ENCODE measurements at regions not wholly inside any gene's neighbourhood (a gene's known extent, or its start where the extent isn't known, plus 50 kb on each side); places are given as distances from the start of the nearest gene placed in this dataset.

DNA sequence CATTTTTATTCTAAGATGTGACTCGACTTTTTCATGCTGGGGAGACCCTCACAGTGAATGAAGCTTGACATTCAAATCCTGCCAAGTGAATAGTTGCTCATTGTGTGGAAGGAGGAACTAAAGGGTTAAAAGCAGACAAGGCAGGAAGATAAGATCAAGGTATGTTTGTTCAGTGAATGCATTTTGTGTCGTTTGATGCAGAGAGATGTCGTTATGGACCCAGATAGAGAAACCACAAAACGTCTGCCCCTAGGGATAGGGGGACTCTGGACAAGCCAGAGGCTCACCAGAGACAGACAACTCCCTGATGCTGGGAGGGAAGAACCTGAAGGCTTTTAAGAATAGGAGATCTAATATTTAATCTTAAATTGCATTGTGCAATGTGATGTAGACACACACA, 72.5 kb upstream of the MYL2 start:
- Histone ChIP-seq H3K27ac (ENCODE audit: low read depth, low read length) (no peak overlapping the region), H3K4me2 (ENCODE audit: low read length) (no peak overlapping the region), H3K9ac (ENCODE audit: low read length) (no peak overlapping the region), H3K36me3 (ENCODE audit: insufficient read depth, low read length) (no peaks in the 10 kb centered on the region), H3K4me3 (ENCODE audit: insufficient read depth, low read depth, low read length) (no peak overlapping the region), H3K9me3 (ENCODE audit: insufficient read depth, low read depth, low read length) (no peaks in the 10 kb centered on the region), H3K79me2 (ENCODE audit: insufficient read depth, low read length) (no peaks in the 10 kb centered on the region), H4K20me1 (ENCODE audit: insufficient read depth, low read length) (no peaks in the 10 kb centered on the region), H3K4me1 (ENCODE audit: insufficient read depth, low read length) (no peaks in the 10 kb centered on the region), H3K27me3 (ENCODE audit: insufficient read depth, low read length) (no peaks in the 10 kb centered on the region), H2AFZ (ENCODE audit: low read depth, low read length) (no peak overlapping the region)
- TF ChIP-seq EZH2 (IDR thresholded peaks at IDR 0.05; ENCODE audit: insufficient read depth, low read length) = no peak
- TF ChIP-seq, protein P1, sequence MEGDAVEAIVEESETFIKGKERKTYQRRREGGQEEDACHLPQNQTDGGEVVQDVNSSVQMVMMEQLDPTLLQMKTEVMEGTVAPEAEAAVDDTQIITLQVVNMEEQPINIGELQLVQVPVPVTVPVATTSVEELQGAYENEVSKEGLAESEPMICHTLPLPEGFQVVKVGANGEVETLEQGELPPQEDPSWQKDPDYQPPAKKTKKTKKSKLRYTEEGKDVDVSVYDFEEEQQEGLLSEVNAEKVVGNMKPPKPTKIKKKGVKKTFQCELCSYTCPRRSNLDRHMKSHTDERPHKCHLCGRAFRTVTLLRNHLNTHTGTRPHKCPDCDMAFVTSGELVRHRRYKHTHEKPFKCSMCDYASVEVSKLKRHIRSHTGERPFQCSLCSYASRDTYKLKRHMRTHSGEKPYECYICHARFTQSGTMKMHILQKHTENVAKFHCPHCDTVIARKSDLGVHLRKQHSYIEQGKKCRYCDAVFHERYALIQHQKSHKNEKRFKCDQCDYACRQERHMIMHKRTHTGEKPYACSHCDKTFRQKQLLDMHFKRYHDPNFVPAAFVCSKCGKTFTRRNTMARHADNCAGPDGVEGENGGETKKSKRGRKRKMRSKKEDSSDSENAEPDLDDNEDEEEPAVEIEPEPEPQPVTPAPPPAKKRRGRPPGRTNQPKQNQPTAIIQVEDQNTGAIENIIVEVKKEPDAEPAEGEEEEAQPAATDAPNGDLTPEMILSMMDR (IDR thresholded peaks at IDR 0.05; ENCODE audit: insufficient read depth, low read depth, low read length) = no peak
- Mint-ChIP-seq H3K27ac (ENCODE audit: unreplicated experiment) (no peak overlapping the region), H3K4me1 (ENCODE audit: low read depth, unreplicated experiment) (no peaks in the 10 kb centered on the region), H3K27me3 (ENCODE audit: low read depth, unreplicated experiment) (peaks cover 20% of the 10 kb centered on the region), H3K9me3 (ENCODE audit: unreplicated experiment) (peaks cover 11% of the 10 kb centered on the region), H3K36me3 (ENCODE audit: low read depth, unreplicated experiment) (no peaks in the 10 kb centered on the region), H3K4me3 (ENCODE audit: unreplicated experiment) (no peak overlapping the region)
- DNase-seq (ENCODE audit: low read depth) (no peak), FAIRE-seq (no peak)

- no peak overlapping the region for H3K27ac ChIP-seq (ENCODE audit: low read depth, low read length)
- no peak overlapping the region for H3K4me3 ChIP-seq (ENCODE audit: insufficient read depth, low read depth, low read length)
- no peak overlapping the region for H3K4me2 ChIP-seq (ENCODE audit: low read length)
- Mint-ChIP-seq H3K4me3 (ENCODE audit: unreplicated experiment) (no peak overlapping the region), H3K36me3 (ENCODE audit: low read depth, unreplicated experiment) (no peaks in the 10 kb centered on the region), H3K9me3 (ENCODE audit: unreplicated experiment) (no peaks in the 10 kb centered on the region), H3K27ac (ENCODE audit: unreplicated experiment) (no peak overlapping the region), H3K4me1 (ENCODE audit: low read depth, unreplicated experiment) (no peaks in the 10 kb centered on the region), H3K27me3 (ENCODE audit: low read depth, unreplicated experiment) (peaks cover 29% of the 10 kb centered on the region)
- H2AFZ ChIP-seq (ENCODE audit: low read depth, low read length) = no peak overlapping the region
- no peak for FAIRE-seq
- TF ChIP-seq, protein P1 (IDR thresholded peaks at IDR 0.05; ENCODE audit: insufficient read depth, low read depth, low read length) = no peak
- TF ChIP-seq EZH2 (IDR thresholded peaks at IDR 0.05; ENCODE audit: insufficient read depth, low read length) = no peak
- H3K9ac ChIP-seq (ENCODE audit: low read length) = no peak overlapping the region
- no peak for DNase-seq (ENCODE audit: low read depth)
- no peaks in the 10 kb centered on the region for H3K9me3 ChIP-seq (ENCODE audit: insufficient read depth, low read depth, low read length)
- no peaks in the 10 kb centered on the region for H3K36me3 ChIP-seq (ENCODE audit: insufficient read depth, low read length)
- H3K27me3 ChIP-seq (ENCODE audit: insufficient read depth, low read length) = peaks cover 5% of the 10 kb centered on the region
- H4K20me1 ChIP-seq (ENCODE audit: insufficient read depth, low read length) = no peaks in the 10 kb centered on the region
- no peaks in the 10 kb centered on the region for H3K79me2 ChIP-seq (ENCODE audit: insufficient read depth, low read length)
- H3K4me1 ChIP-seq (ENCODE audit: insufficient read depth, low read length) = no peaks in the 10 kb centered on the region
Measured at GRCh38 chr12:110983811-110984210, 63.4 kb upstream of the MYL2 start.

GRCh38 chr12:110972866-110973265, 52.5 kb upstream of the MYL2 start:
- FAIRE-seq (no peak), DNase-seq (ENCODE audit: low read depth) (no peak)
- Mint-ChIP-seq H3K36me3 (ENCODE audit: low read depth, unreplicated experiment) (no peaks in the 10 kb centered on the region), H3K4me1 (ENCODE audit: low read depth, unreplicated experiment) (no peaks in the 10 kb centered on the region), H3K9me3 (ENCODE audit: unreplicated experiment) (peaks cover 7% of the 10 kb centered on the region), H3K27me3 (ENCODE audit: low read depth, unreplicated experiment) (peaks cover 15% of the 10 kb centered on the region), H3K4me3 (ENCODE audit: unreplicated experiment) (no peak overlapping the region), H3K27ac (ENCODE audit: unreplicated experiment) (no peak overlapping the region)
- Histone ChIP-seq H3K79me2 (ENCODE audit: insufficient read depth, low read length) (no peaks in the 10 kb centered on the region), H3K36me3 (ENCODE audit: insufficient read depth, low read length) (no peaks in the 10 kb centered on the region), H3K4me3 (ENCODE audit: insufficient read depth, low read depth, low read length) (no peak overlapping the region), H4K20me1 (ENCODE audit: insufficient read depth, low read length) (no peaks in the 10 kb centered on the region), H3K9me3 (ENCODE audit: insufficient read depth, low read depth, low read length) (no peaks in the 10 kb centered on the region), H3K27ac (ENCODE audit: low read depth, low read length) (no peak overlapping the region), H3K9ac (ENCODE audit: low read length) (no peak overlapping the region), H3K4me1 (ENCODE audit: insufficient read depth, low read length) (no peaks in the 10 kb centered on the region), H2AFZ (ENCODE audit: low read depth, low read length) (no peak overlapping the region), H3K27me3 (ENCODE audit: insufficient read depth, low read length) (no peaks in the 10 kb centered on the region), H3K4me2 (ENCODE audit: low read length) (no peak overlapping the region)
- TF ChIP-seq EZH2 (IDR thresholded peaks at IDR 0.05; ENCODE audit: insufficient read depth, low read length) = no peak
- TF ChIP-seq, protein P1 (IDR thresholded peaks at IDR 0.05; ENCODE audit: insufficient read depth, low read depth, low read length) = no peak
